AG09319 (cell line): ENCODE measurements at regions not wholly inside any gene's neighbourhood (a gene's known extent, or its start where the extent isn't known, plus 50 kb on each side); places are given as distances from the start of the nearest gene placed in this dataset.

ENCODE experiments used
- DNase-seq: peaks from one replicate; pipeline ENCODE4 v3.0.0-alpha.2; 2010; ENCODE audit warnings: low read depth; ENCODE audit errors: extremely low read depth
- TF ChIP-seq, protein P1 (sequence below): IDR thresholded peaks from 2 replicates; pipeline ENCODE4 v1.5.1; 2011; ENCODE audit warnings: low read depth, mild to moderate bottlenecking, inconsistent platforms, low read length, moderate library complexity

- DNase-seq: no peak
- TF ChIP-seq, protein P1, sequence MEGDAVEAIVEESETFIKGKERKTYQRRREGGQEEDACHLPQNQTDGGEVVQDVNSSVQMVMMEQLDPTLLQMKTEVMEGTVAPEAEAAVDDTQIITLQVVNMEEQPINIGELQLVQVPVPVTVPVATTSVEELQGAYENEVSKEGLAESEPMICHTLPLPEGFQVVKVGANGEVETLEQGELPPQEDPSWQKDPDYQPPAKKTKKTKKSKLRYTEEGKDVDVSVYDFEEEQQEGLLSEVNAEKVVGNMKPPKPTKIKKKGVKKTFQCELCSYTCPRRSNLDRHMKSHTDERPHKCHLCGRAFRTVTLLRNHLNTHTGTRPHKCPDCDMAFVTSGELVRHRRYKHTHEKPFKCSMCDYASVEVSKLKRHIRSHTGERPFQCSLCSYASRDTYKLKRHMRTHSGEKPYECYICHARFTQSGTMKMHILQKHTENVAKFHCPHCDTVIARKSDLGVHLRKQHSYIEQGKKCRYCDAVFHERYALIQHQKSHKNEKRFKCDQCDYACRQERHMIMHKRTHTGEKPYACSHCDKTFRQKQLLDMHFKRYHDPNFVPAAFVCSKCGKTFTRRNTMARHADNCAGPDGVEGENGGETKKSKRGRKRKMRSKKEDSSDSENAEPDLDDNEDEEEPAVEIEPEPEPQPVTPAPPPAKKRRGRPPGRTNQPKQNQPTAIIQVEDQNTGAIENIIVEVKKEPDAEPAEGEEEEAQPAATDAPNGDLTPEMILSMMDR: no peak
Observed at GRCh38 chr2:181352158-181352557, 105.0 kb upstream of the ITGA4 start.

- TF ChIP-seq, protein P1: no peak
Observed at GRCh38 chr2:181354626-181355025, 102.6 kb upstream of the ITGA4 start.

DNA sequence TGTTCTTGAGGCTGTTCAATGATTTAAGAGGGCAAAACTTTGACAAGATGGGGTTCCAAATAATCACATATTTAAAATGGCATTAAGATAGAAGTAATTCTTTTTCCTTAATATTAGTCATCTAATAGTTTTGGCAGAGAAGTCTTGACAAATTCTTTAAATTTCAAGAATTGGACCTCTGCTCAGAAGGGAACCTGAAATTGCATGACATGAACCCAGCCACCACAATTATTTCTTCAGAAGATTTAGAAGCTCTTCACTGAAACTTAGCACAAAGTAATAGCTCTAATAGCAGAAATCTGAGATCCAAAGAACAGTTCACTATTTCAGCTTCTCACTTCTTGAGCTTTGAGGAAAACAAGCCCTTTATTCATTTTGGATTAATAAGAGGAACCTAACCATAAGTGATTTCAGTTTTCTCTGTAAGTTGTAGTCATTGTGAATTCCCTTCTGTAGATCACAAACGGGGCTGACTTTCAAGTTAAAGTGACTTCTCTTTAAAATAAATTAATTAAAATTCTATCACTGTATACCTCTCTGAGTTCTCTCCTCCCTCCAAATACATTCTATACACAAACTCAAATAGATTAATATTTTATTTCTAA lies 100.6 kb upstream of the ITGA4 start:
- DNase-seq: no peak
- TF ChIP-seq, protein P1: no peak

More at GRCh38 chr2:181354626-181355025, 102.6 kb upstream of the ITGA4 start:
- DNase-seq: peak; percentile 32

- TF ChIP-seq, protein P1: no peak
- DNase-seq: no peak
Observed at GRCh38 chr2:181357979-181358378, 99.2 kb upstream of the ITGA4 start.

DNA sequence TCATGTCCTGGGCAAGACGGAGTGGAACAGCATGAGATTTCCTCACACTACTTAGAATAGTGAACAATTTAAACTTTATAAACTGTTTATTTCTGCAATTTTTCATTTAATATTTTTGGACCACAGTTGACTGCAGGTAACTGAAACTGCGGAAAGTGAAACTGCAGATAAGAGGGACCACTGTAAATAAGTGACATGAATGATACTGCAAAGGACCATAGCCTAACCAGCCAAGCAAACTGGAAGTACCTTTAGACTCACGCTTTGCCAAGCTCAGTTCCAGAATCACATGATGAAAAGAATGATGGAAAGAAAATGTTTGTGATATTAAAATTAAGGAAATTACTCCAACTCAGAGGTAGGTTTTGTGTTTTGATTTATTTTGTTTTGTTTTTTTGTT lies 94.6 kb upstream of the ITGA4 start:
- no peak for DNase-seq
- TF ChIP-seq, protein P1: no peak

DNA sequence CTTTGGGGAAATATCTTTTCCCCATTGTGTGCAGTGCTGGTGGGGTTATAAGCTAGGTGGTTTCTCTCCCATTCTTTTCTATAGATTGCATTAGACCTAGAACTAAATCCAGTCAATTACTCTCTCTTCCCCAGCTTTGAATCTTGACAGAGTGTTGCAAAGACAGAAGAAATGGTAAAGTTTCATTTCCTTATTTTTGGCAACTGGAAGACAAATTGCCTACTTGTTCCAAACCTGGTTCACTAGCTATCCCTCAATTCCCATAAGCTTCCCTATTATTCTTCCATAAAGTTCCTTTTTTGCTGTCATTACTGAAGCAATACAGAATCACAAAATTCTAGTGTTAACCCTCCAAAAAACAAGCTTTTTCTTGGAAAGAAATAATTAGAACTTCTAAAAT lies 94.0 kb upstream of the ITGA4 start:
- DNase-seq: no peak
- TF ChIP-seq, protein P1: no peak

DNA sequence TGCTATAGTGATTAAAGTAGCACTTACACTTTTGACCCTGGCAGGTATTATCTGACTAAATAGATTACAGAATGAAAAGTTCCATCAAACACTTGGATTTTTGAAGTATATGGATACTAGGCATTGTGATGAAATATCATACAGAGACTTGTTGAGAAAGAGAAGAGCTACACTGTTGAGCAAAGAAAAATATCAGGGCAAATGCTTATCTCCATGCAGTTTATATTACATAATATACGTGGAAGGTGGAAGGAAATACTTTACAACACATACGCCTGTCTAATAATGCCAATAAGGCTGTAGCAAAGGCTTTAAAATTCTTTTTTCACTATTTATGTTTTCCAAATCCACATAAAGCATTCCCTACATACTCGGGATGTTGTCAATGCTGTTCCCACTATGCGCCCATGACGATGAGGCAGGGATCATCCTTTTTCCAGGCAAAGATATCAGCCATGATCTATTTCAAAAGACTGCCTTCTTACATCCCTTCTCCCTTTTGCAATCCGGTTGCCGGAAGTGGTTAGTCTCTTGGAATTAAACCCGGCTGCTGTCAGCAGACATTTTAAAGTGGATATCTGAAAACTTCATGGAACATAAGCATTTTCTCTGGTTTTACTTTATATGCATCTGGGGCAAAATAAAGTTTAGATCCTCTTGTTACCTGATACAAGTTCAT lies 92.6 kb upstream of the ITGA4 start:
- DNase-seq: no peak
- TF ChIP-seq, protein P1: no peak
